H1 (cell line): ENCODE measurements at regions not wholly inside any gene's neighbourhood (a gene's known extent, or its start where the extent isn't known, plus 50 kb on each side); places are given as distances from the start of the nearest gene placed in this dataset.

Experiments used
- CTCF ChIA-PET: fragments of 300-600 bp; sonication (Branson Sonifier 250); formaldehyde crosslinking; loops from one replicate; lab custom pipeline; 2021; ENCODE audit not compliant: partially characterized antibody; lab: Charles Lee
- POLR2A ChIA-PET: fragments of 300-600 bp; sonication (Branson Sonifier 250); formaldehyde crosslinking; loops from one replicate; lab custom pipeline; 2021; ENCODE audit warnings: inconsistent platforms; ENCODE audit not compliant: partially characterized antibody; lab: Charles Lee
- DNase-seq, 2 experiments: peaks; one replicate each; pipeline versions ENCODE4 v3.0.0 to v3.0.0-alpha.2; 2010 to 2022; ENCODE audit warnings: low spot score in 2 of 2, low read depth in 1 of 2, mixed read lengths in 1 of 2
- FAIRE-seq: peaks from 2 replicates; lab custom pipeline; 2011; peaks lifted over from hg19 to GRCh38; lab: Jason Lieb, UNC
- H2AFZ ChIP-seq: 2 replicates; pipeline ENCODE4 v1.8.1; 2012; ENCODE audit warnings: low read length, inconsistent platforms
- H2AK5ac ChIP-seq: 2 replicates; pipeline ENCODE4 v1.6.1; 2013; ENCODE audit warnings: low read depth, low read length
- H2BK120ac ChIP-seq: replicated peaks from 2 replicates; pipeline ENCODE3; 2013; ENCODE audit warnings: low read depth, low read length, inconsistent platforms
- H2BK12ac ChIP-seq: 2 replicates; pipeline ENCODE4 v1.6.1; 2013; ENCODE audit warnings: low read depth, low read length
- H2BK15ac ChIP-seq: 2 replicates; pipeline ENCODE4 v1.6.1; 2013; ENCODE audit warnings: low read length
- H2BK20ac ChIP-seq: 2 replicates; pipeline ENCODE4 v1.6.1; 2013; ENCODE audit warnings: low read length
- H2BK5ac ChIP-seq: 2 replicates; pipeline ENCODE4 v1.6.1; 2013; ENCODE audit warnings: low read depth, low read length
- H3K14ac ChIP-seq: 2 replicates; pipeline ENCODE4 v1.6.1; 2013; ENCODE audit warnings: inconsistent platforms; ENCODE audit not compliant: insufficient read length
- H3K18ac ChIP-seq: 2 replicates; pipeline ENCODE4 v1.6.1; 2013; ENCODE audit warnings: low read length; ENCODE audit errors: extremely low read depth
- H3K23ac ChIP-seq: 2 replicates; pipeline ENCODE4 v1.6.1; 2013; ENCODE audit warnings: inconsistent platforms; ENCODE audit not compliant: insufficient read length
- H3K23me2 ChIP-seq: 2 replicates; pipeline ENCODE4 v1.6.1; 2013; ENCODE audit warnings: low read depth, low read length
- H3K27ac ChIP-seq: 2 replicates; pipeline ENCODE4 v1.6.1; 2011; ENCODE audit warnings: low read depth, low read length, inconsistent platforms
- H3K27me3 ChIP-seq, 4 experiments: replicated peaks in 1 of 4; 1 replicate in 1 of 4; 2 replicates in 3 of 4; pipeline versions ENCODE4 v1.6.1 to v1.8.1; 2011 to 2013; ENCODE audit warnings: low read length in 3 of 4, mild to moderate bottlenecking in 3 of 4, inconsistent platforms in 2 of 4, mixed read lengths in 2 of 4, moderate library complexity in 1 of 4; ENCODE audit not compliant: control insufficient read depth in 3 of 4, insufficient read depth in 3 of 4; ENCODE audit errors: extremely low read depth in 1 of 4
- H3K36me3 ChIP-seq, 4 experiments: 2 replicates each; pipeline versions ENCODE4 v1.6.1 to v1.8.1; 2011 to 2013; ENCODE audit warnings: mild to moderate bottlenecking in 4 of 4, low read length in 3 of 4, moderate library complexity in 2 of 4, control low read depth in 1 of 4, inconsistent platforms in 1 of 4; ENCODE audit not compliant: insufficient read depth in 4 of 4, control insufficient read depth in 2 of 4
- H3K4ac ChIP-seq: replicated peaks from 2 replicates; pipeline ENCODE3; 2013; ENCODE audit warnings: low read length, low read depth, mixed read lengths, inconsistent platforms; ENCODE audit not compliant: insufficient read length
- H3K4me1 ChIP-seq, 4 experiments: replicated peaks in 1 of 4; 1 replicate in 1 of 4; 2 replicates in 3 of 4; pipeline versions ENCODE4 v1.6.1 to v1.8.1; 2011 to 2013; ENCODE audit warnings: low read length in 3 of 4, inconsistent platforms in 2 of 4, mixed read lengths in 1 of 4; ENCODE audit not compliant: insufficient read depth in 4 of 4, control insufficient read depth in 3 of 4
- H3K4me2 ChIP-seq, 2 experiments: 2 replicates each; pipeline versions ENCODE4 v1.6.1 to v1.8.1; 2011 to 2013; ENCODE audit warnings: low read depth in 2 of 2, low read length in 2 of 2, control low read depth in 1 of 2, inconsistent platforms in 1 of 2, mild to moderate bottlenecking in 1 of 2; ENCODE audit not compliant: insufficient read depth in 1 of 2
- H3K4me3 ChIP-seq, 4 experiments: fragments of 200-600, 300-600 bp in 1 of 4; sonication (generic), shearing (Covaris generic), sonication (Bioruptor Twin) in 1 of 4; 2 replicates each; pipeline versions ENCODE4 v1.5.1 to v1.8.1; 2011 to 2016; ENCODE audit warnings: low read length in 4 of 4, low read depth in 3 of 4, control low read depth in 2 of 4, inconsistent platforms in 2 of 4, mild to moderate bottlenecking in 2 of 4, mixed read lengths in 1 of 4, moderate library complexity in 1 of 4; ENCODE audit not compliant: insufficient read depth in 2 of 4; ENCODE audit errors: extremely low read depth in 1 of 4
- H3K56ac ChIP-seq: replicated peaks from 2 replicates; pipeline ENCODE3; 2013; ENCODE audit warnings: low read depth, mild to moderate bottlenecking, mixed read lengths, low read length, inconsistent platforms; ENCODE audit not compliant: insufficient read length
- H3K79me1 ChIP-seq: 2 replicates; pipeline ENCODE4 v1.6.1; 2013; ENCODE audit warnings: low read depth, low read length, control low read depth
- H3K79me2 ChIP-seq, 2 experiments: 2 replicates each; pipeline versions ENCODE4 v1.6.1 to v1.8.1; 2012 to 2013; ENCODE audit warnings: low read length in 2 of 2, mild to moderate bottlenecking in 2 of 2, inconsistent platforms in 1 of 2; ENCODE audit not compliant: insufficient read depth in 2 of 2, control insufficient read depth in 1 of 2
- H3K9ac ChIP-seq, 4 experiments: replicated peaks in 1 of 4; 1 replicate in 1 of 4; 2 replicates in 3 of 4; pipeline versions ENCODE4 v1.6.1 to v1.8.1; 2011 to 2013; ENCODE audit warnings: low read depth in 3 of 4, low read length in 3 of 4, control low read depth in 2 of 4, mild to moderate bottlenecking in 2 of 4, moderate library complexity in 2 of 4, inconsistent platforms in 1 of 4; ENCODE audit errors: extremely low read depth in 1 of 4
- H3K9me3 ChIP-seq, 2 experiments: 2 replicates each; pipeline versions ENCODE4 v1.6.1 to v1.8.1; 2012 to 2013; ENCODE audit warnings: mild to moderate bottlenecking in 2 of 2, moderate library complexity in 2 of 2, control low read depth in 1 of 2, inconsistent platforms in 1 of 2, low read depth in 1 of 2, low read length in 1 of 2, mixed read lengths in 1 of 2; ENCODE audit not compliant: insufficient read depth in 2 of 2
- H4K20me1 ChIP-seq, 2 experiments: replicated peaks in 1 of 2; 2 replicates each; pipeline versions ENCODE3 to v1.8.1; 2011 to 2013; ENCODE audit warnings: inconsistent platforms in 2 of 2, low read length in 2 of 2, mild to moderate bottlenecking in 1 of 2; ENCODE audit not compliant: insufficient read depth in 2 of 2, control insufficient read depth in 1 of 2
- H4K5ac ChIP-seq: 2 replicates; pipeline ENCODE4 v1.6.1; 2013; ENCODE audit warnings: low read length, low read depth, mixed read lengths, inconsistent platforms; ENCODE audit not compliant: insufficient read length
- H4K8ac ChIP-seq: 2 replicates; pipeline ENCODE4 v1.8.0; 2013; ENCODE audit warnings: mild to moderate bottlenecking, moderate library complexity, low read length, inconsistent platforms; ENCODE audit not compliant: insufficient read depth; ENCODE audit errors: extremely low read depth
- H4K91ac ChIP-seq: replicated peaks from 2 replicates; pipeline ENCODE3; 2013; ENCODE audit warnings: low read length, mixed read lengths, inconsistent platforms; ENCODE audit not compliant: insufficient read length
- CBX5 ChIP-seq: fragments of 300-800, 300-1000 bp; sonication (generic); IDR thresholded peaks from 2 replicates; pipeline ENCODE4 v1.7.1; 2016; ENCODE audit warnings: antibody characterized with exemption, low read length, low read depth
- CBX8 ChIP-seq: fragments of 300-800, 300-1000 bp; sonication (generic); IDR thresholded peaks from 2 replicates; pipeline ENCODE4 v1.7.1; 2016; ENCODE audit warnings: low read depth, low read length, borderline replicate concordance
- CEBPB ChIP-seq: IDR thresholded peaks from 2 replicates; pipeline ENCODE4 v1.6.1; 2012; ENCODE audit warnings: low read depth, low read length
- CREB1 ChIP-seq: IDR thresholded peaks from 2 replicates; pipeline ENCODE4 v1.6.1; 2012; ENCODE audit warnings: inconsistent platforms
- EZH2 ChIP-seq: fragments of 200-600 bp; sonication (generic); IDR thresholded peaks from 2 replicates; pipeline ENCODE4 v1.7.1; 2012; ENCODE audit warnings: low read depth, mild to moderate bottlenecking, moderate library complexity, low read length, inconsistent platforms; ENCODE audit not compliant: severe bottlenecking
- FOSL1 ChIP-seq: IDR thresholded peaks from 2 replicates; pipeline ENCODE4 v1.6.1; 2011; ENCODE audit warnings: mild to moderate bottlenecking, low read depth, low read length, moderate library complexity; ENCODE audit not compliant: insufficient read depth
- POU5F1 ChIP-seq: IDR thresholded peaks from 2 replicates; pipeline ENCODE4 v1.6.1; 2011; ENCODE audit warnings: low read depth, mild to moderate bottlenecking, low read length, moderate library complexity
- RAD21 ChIP-seq, 2 experiments: IDR thresholded peaks in 1 of 2; conservative IDR thresholded peaks in 1 of 2; 2 replicates each; pipeline ENCODE4 v1.6.1; 2011; ENCODE audit warnings: low read depth in 2 of 2, low read length in 2 of 2, improper control_type of control experiment in 1 of 2, inconsistent platforms in 1 of 2, mild to moderate bottlenecking in 1 of 2, moderate library complexity in 1 of 2
- RXRA ChIP-seq: IDR thresholded peaks from 2 replicates; pipeline ENCODE4 v1.6.1; 2011; ENCODE audit warnings: low read depth, mild to moderate bottlenecking, low read length, moderate library complexity; ENCODE audit not compliant: insufficient read depth
- SAP30 ChIP-seq: fragments of 300-600 bp; sonication (generic); IDR thresholded peaks from 2 replicates; pipeline ENCODE4 v1.7.1; 2012; ENCODE audit warnings: low read length, moderate library complexity, mild to moderate bottlenecking, inconsistent platforms; ENCODE audit not compliant: insufficient read depth, insufficient replicate concordance
- WGBS, 2 experiments: shearing (Covaris generic) in 1 of 2; methylation state at CpG; one replicate each; pipeline versions ENCODE4 v1.1.6 to v1.1.7; 2013 to 2015; ENCODE audit warnings: low lambda C conversion rate in 2 of 2, mixed read lengths in 2 of 2, inconsistent platforms in 1 of 2, low coverage in 1 of 2, missing lambda C conversion rate in 1 of 2; ENCODE audit not compliant: insufficient replicate concordance in 2 of 2, insufficient coverage in 1 of 2, insufficient read length in 1 of 2; ENCODE audit errors: extremely low coverage in 1 of 2, missing lambda C conversion rate in 1 of 2; 5-methylcytosine and 5-hydroxymethylcytosine counted together

DNA sequence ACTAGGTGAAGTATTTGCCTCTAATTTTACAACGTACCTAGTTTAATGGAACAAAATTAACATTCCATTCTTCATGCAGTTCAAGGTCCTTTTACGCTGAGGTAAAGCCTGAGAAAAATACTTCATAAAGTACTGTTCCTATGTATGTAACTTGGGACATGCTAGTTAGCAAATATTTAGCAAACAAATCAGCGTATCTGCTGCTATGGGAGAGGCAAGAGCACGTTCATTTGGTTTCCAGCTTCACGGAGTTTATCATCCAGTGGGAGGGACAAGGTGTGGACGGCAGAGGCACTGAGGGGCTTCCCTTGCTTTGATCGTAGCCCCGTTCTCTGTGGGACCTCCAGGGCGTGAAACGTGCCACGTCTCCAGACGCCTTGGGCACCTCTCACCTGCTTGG lies 248.8 kb downstream of the IRS2 start:
- Histone ChIP-seq H3K23me2 (no peaks in the 10 kb centered on the region), H3K4me1 (no peaks in the 10 kb centered on the region), H3K4ac (no peak overlapping the region), H3K4me2 (no peak overlapping the region), H3K27me3 (no peaks in the 10 kb centered on the region), H3K4me3 (no peak overlapping the region), H4K91ac (no peak overlapping the region), H2BK120ac (no peak overlapping the region), H2AK5ac (no peak overlapping the region), H2BK12ac (no peak overlapping the region), H3K9ac (no peak overlapping the region), H3K14ac (no peak overlapping the region), H3K36me3 (no peaks in the 10 kb centered on the region), H3K9me3 (no peaks in the 10 kb centered on the region), H3K79me1 (no peaks in the 10 kb centered on the region), H3K18ac (no peak overlapping the region), H4K20me1 (no peaks in the 10 kb centered on the region), H4K8ac (no peak overlapping the region), H2BK15ac (no peak overlapping the region), H3K56ac (no peak overlapping the region), H2BK20ac (no peak overlapping the region), H4K5ac (no peak overlapping the region), H3K23ac (no peak overlapping the region), H2AFZ (no peak overlapping the region), H3K27ac (no peak overlapping the region), H2BK5ac (no peak overlapping the region), H3K79me2 (no peaks in the 10 kb centered on the region)
- TF ChIP-seq EZH2 = no peak
- no peak for TF ChIP-seq RAD21 (IDR thresholded peaks at IDR 0.05 in 1 of 2, conservative IDR thresholded peaks at IDR 0.05 in 1 of 2; ENCODE audit: low read depth in 2 of 2, low read length in 2 of 2)
- TF ChIP-seq CBX5 = no peak
- TF ChIP-seq CREB1 = no peak
- TF ChIP-seq FOSL1 = no peak
- no peak for TF ChIP-seq CEBPB
- TF ChIP-seq SAP30 = no peak
- no peak for TF ChIP-seq RXRA
- TF ChIP-seq CBX8 = no peak
- no peak for TF ChIP-seq POU5F1
- ChIA-PET CTCF (interaction anchor here (1.0 kb wide), 1 partner anchor 352 kb away, joined by 3 read pairs; no protein-coding TSS in a partner anchor), POLR2A (no interaction called here)
- 87% methylated on average over 10 of the region's 12 CpGs; no CpG with 5 or more reads in 1 of the 2 experiments for WGBS, 2 experiments
- no peak for FAIRE-seq
- no peak for DNase-seq
